ENCODE measurements at regions not wholly inside any gene's neighbourhood (a gene's known extent, or its start where the extent isn't known, plus 50 kb on each side); places are given as distances from the start of the nearest gene placed in this dataset.

DNA sequence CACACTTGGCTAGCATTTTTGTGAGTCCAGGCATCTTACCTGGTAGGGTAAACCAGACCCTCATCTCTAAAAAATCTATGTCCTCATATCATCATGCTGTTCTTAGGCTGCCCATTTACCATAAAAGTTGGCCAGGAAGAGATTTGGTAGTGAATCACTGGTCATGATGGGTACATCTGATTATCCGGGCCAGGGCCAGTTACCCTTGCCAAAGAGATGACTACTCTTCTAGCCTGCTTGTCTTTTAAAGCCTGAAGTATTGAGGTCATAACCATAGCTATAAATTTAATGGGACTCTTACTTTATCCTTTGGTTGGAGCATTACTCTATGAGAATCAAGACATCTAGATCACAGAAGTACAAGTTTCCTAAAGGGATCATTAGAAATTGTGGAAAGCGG, 276.8 kb downstream of the TENT5A start:
- no peaks in the 10 kb centered on the region for H3K4me1 ChIP-seq (ENCODE audit: insufficient read depth, low read length, poor library complexity, severe bottlenecking)
- no peak for DNase-seq (ENCODE audit: low spot score)
- no peaks in the 10 kb centered on the region for H3K79me2 ChIP-seq (ENCODE audit: insufficient read depth, low read depth, low read length)
- no peak overlapping the region for H3K4me2 ChIP-seq (ENCODE audit: low read length)
- no peaks in the 10 kb centered on the region for H3K36me3 ChIP-seq (ENCODE audit: insufficient read depth, low read length)
- H2AFZ ChIP-seq (ENCODE audit: low read length), result no peak overlapping the region
- BruUV-seq (replicated peaks), result no TSS peak
- intact Hi-C loops (cut with micrococcal nuclease; ENCODE audit: unreplicated experiment), result no loop called here
- no peak overlapping the region for H3K4me3 ChIP-seq (ENCODE audit: low read depth, low read length, poor library complexity, severe bottlenecking)
- CTCF ChIA-PET (ENCODE audit: unreplicated experiment), result no interaction called here
- no peaks in the 10 kb centered on the region for H3K9me2 ChIP-seq (ENCODE audit: insufficient read depth, low read length)
- no peaks in the 10 kb centered on the region for H3K9me3 ChIP-seq (ENCODE audit: low read length)
- no peak overlapping the region for H3K27ac ChIP-seq (ENCODE audit: low read depth, low read length, poor library complexity, severe bottlenecking)
- POLR2A ChIA-PET, result interaction anchor here (1.3 kb wide), 1 partner anchor 11 kb away, joined by 3 read pairs; no protein-coding TSS in a partner anchor
- H4K20me1 ChIP-seq (ENCODE audit: insufficient read depth, low read length), result no peaks in the 10 kb centered on the region
- TF ChIP-seq, protein P1, sequence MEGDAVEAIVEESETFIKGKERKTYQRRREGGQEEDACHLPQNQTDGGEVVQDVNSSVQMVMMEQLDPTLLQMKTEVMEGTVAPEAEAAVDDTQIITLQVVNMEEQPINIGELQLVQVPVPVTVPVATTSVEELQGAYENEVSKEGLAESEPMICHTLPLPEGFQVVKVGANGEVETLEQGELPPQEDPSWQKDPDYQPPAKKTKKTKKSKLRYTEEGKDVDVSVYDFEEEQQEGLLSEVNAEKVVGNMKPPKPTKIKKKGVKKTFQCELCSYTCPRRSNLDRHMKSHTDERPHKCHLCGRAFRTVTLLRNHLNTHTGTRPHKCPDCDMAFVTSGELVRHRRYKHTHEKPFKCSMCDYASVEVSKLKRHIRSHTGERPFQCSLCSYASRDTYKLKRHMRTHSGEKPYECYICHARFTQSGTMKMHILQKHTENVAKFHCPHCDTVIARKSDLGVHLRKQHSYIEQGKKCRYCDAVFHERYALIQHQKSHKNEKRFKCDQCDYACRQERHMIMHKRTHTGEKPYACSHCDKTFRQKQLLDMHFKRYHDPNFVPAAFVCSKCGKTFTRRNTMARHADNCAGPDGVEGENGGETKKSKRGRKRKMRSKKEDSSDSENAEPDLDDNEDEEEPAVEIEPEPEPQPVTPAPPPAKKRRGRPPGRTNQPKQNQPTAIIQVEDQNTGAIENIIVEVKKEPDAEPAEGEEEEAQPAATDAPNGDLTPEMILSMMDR (conservative IDR thresholded peaks at IDR 0.05; ENCODE audit: low read length), result no peak
- TF ChIP-seq EZH2phosphoT487 (IDR thresholded peaks at IDR 0.05; ENCODE audit: borderline replicate concordance, low read depth, low read length), result no peak

DNA sequence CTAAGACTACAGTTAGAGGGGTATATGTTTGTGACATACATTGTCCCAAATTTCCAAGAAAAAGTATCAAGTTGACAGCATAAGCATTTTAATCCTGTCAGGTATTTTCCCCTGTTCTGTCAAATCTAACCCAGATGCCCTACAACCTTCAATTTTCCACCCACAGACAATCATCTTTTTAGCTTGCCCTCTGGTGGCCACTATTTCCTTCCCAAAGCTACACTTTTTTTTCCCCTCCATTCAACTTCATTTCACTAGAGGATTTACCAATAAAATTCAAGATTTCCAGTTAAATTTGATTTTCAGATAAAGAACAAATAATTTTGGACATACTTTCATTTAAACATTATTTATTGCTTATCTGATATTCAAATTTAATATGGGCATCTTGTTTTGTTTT, 286.6 kb downstream of the TENT5A start:
- no peak overlapping the region for H2AFZ ChIP-seq (ENCODE audit: low read length)
- ChIA-PET CTCF (ENCODE audit: unreplicated experiment) (no interaction called here), POLR2A (no interaction called here)
- no peak for TF ChIP-seq EZH2phosphoT487 (IDR thresholded peaks at IDR 0.05; ENCODE audit: borderline replicate concordance, low read depth, low read length)
- TF ChIP-seq, protein P1 (conservative IDR thresholded peaks at IDR 0.05; ENCODE audit: low read length), result peak; percentile 66
- no peaks in the 10 kb centered on the region for H3K9me2 ChIP-seq (ENCODE audit: insufficient read depth, low read length)
- DNase-seq (ENCODE audit: low spot score), result no peak
- intact Hi-C loops (cut with micrococcal nuclease; ENCODE audit: unreplicated experiment), result no loop called here
- no peaks in the 10 kb centered on the region for H3K36me3 ChIP-seq (ENCODE audit: insufficient read depth, low read length)
- H4K20me1 ChIP-seq (ENCODE audit: insufficient read depth, low read length), result no peaks in the 10 kb centered on the region
- H3K4me1 ChIP-seq (ENCODE audit: insufficient read depth, low read length, poor library complexity, severe bottlenecking), result no peaks in the 10 kb centered on the region
- H3K9me3 ChIP-seq (ENCODE audit: low read length), result no peaks in the 10 kb centered on the region
- BruUV-seq (replicated peaks), result no TSS peak
- no peaks in the 10 kb centered on the region for H3K79me2 ChIP-seq (ENCODE audit: insufficient read depth, low read depth, low read length)
- H3K4me2 ChIP-seq (ENCODE audit: low read length), result no peak overlapping the region
- no peak overlapping the region for H3K4me3 ChIP-seq (ENCODE audit: low read depth, low read length, poor library complexity, severe bottlenecking)
- H3K27ac ChIP-seq (ENCODE audit: low read depth, low read length, poor library complexity, severe bottlenecking), result no peak overlapping the region

DNA sequence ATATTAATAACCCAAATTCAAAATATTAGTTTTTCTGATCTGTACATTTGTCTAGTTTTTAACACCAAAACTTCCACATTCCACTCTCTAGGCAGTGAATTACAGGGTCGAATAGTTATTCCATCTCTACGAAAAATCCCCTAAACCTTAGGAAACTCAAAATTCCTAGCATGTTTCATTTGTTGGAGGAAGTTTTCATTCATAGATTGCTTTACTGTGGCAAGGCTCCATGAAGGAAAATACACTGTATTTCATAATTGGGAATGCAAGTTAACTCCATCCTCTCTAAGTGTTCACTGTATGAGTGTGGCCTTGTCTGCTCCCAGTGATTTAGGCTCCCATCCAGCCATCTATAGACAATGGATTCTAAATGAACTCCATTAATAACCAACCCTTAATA, 296.1 kb downstream of the TENT5A start:
- Histone ChIP-seq H3K9me3 (ENCODE audit: low read length) (no peaks in the 10 kb centered on the region), H3K4me2 (ENCODE audit: low read length) (no peak overlapping the region), H3K79me2 (ENCODE audit: insufficient read depth, low read depth, low read length) (no peaks in the 10 kb centered on the region), H4K20me1 (ENCODE audit: insufficient read depth, low read length) (no peaks in the 10 kb centered on the region), H3K4me1 (ENCODE audit: insufficient read depth, low read length, poor library complexity, severe bottlenecking) (no peaks in the 10 kb centered on the region), H3K4me3 (ENCODE audit: low read depth, low read length, poor library complexity, severe bottlenecking) (no peak overlapping the region), H3K36me3 (ENCODE audit: insufficient read depth, low read length) (no peaks in the 10 kb centered on the region), H3K9me2 (ENCODE audit: insufficient read depth, low read length) (no peaks in the 10 kb centered on the region; the same call in 1 of the 2 replicates), H3K27ac (ENCODE audit: low read depth, low read length, poor library complexity, severe bottlenecking) (no peak overlapping the region), H2AFZ (ENCODE audit: low read length) (no peak overlapping the region)
- intact Hi-C loops (cut with micrococcal nuclease; ENCODE audit: unreplicated experiment), result no loop called here
- TF ChIP-seq EZH2phosphoT487 (IDR thresholded peaks at IDR 0.05; ENCODE audit: borderline replicate concordance, low read depth, low read length), result no peak
- TF ChIP-seq, protein P1 (conservative IDR thresholded peaks at IDR 0.05; ENCODE audit: low read length), result no peak
- CTCF ChIA-PET (ENCODE audit: unreplicated experiment), result no interaction called here
- no peak for DNase-seq (ENCODE audit: low spot score)
- POLR2A ChIA-PET, result no interaction called here
- no TSS peak for BruUV-seq (replicated peaks)
